IMR-90 (cell line): ENCODE measurements at regions not wholly inside any gene's neighbourhood (a gene's known extent, or its start where the extent isn't known, plus 50 kb on each side); places are given as distances from the start of the nearest gene placed in this dataset.

Experiments used
- ATAC-seq: fragments of 200-7000 bp; cut with Tn5 transposase; 2 replicates; pipeline ENCODE4 v1.9.1; 2020; ENCODE audit warnings: low read depth, mild to moderate bottlenecking, moderate library complexity
- BruUV-seq: library from RNA; stranded (reverse); fragments of 400-500 nt; replicated peaks from 2 replicates; lab custom pipeline; 2021; lab: Mats Ljungman, UMichigan
- CTCF ChIA-PET: fragments of 300-600 bp; formaldehyde crosslinking; extraction: SDS; loops from one replicate; lab custom pipeline; 2021; ENCODE audit warnings: antibody characterized with exemption; lab: Yijun Ruan, JAX
- POLR2A ChIA-PET: fragments of 300-600 bp; sonication (Branson Sonifier 250); formaldehyde crosslinking; loops from one replicate; lab custom pipeline; 2022; ENCODE audit warnings: antibody characterized with exemption; ENCODE audit not compliant: unreplicated experiment; lab: Charles Lee
- DNase-seq: peaks from one replicate; pipeline ENCODE4 v3.0.0; 2013
- H2AFZ ChIP-seq: replicated peaks from 2 replicates; pipeline ENCODE3; 2013; ENCODE audit warnings: low read length, mild to moderate bottlenecking; ENCODE audit not compliant: poor library complexity
- H2AK5ac ChIP-seq: 2 replicates; pipeline ENCODE4 v1.6.1; 2013; ENCODE audit warnings: low read depth, low read length, inconsistent platforms
- H2AK9ac ChIP-seq: replicated peaks from 2 replicates; pipeline ENCODE3; 2013; ENCODE audit warnings: mild to moderate bottlenecking, low read depth, low read length, moderate library complexity; ENCODE audit not compliant: poor library complexity
- H2BK120ac ChIP-seq: 2 replicates; pipeline ENCODE4 v1.6.1; 2013; ENCODE audit warnings: low read depth, low read length, inconsistent platforms
- H2BK15ac ChIP-seq: 3 replicates; pipeline ENCODE4 v1.6.1; 2013; ENCODE audit warnings: low read depth, low read length, inconsistent platforms
- H2BK20ac ChIP-seq: 2 replicates; pipeline ENCODE4 v1.6.1; 2013; ENCODE audit warnings: low read depth, mild to moderate bottlenecking, inconsistent platforms, low read length, moderate library complexity
- H2BK5ac ChIP-seq: 2 replicates; pipeline ENCODE4 v1.6.1; 2013; ENCODE audit warnings: mild to moderate bottlenecking, low read depth, low read length, inconsistent platforms; ENCODE audit not compliant: poor library complexity, severe bottlenecking
- H3K14ac ChIP-seq: replicated peaks from 2 replicates; pipeline ENCODE4 v1.6.1; 2013; ENCODE audit warnings: low read depth, low read length, inconsistent platforms
- H3K18ac ChIP-seq: 2 replicates; pipeline ENCODE4 v1.6.1; 2013; ENCODE audit warnings: low read depth, low read length, control low read depth
- H3K23ac ChIP-seq: 2 replicates; pipeline ENCODE4 v1.6.1; 2013; ENCODE audit warnings: low read depth, low read length, inconsistent platforms
- H3K27ac ChIP-seq: 2 replicates; pipeline ENCODE4 v1.5.1; 2013; ENCODE audit warnings: mild to moderate bottlenecking, control low read depth, low read length; ENCODE audit not compliant: insufficient read depth
- H3K27me3 ChIP-seq: 2 replicates; pipeline ENCODE4 v1.6.1; 2013; ENCODE audit warnings: low read length; ENCODE audit not compliant: control insufficient read depth, insufficient read depth
- H3K36me3 ChIP-seq: 2 replicates; pipeline ENCODE4 v1.6.1; 2013; ENCODE audit warnings: low read length, mixed read lengths; ENCODE audit not compliant: control insufficient read depth, insufficient read depth
- H3K4ac ChIP-seq: 2 replicates; pipeline ENCODE4 v1.6.1; 2013; ENCODE audit warnings: low read depth, low read length, inconsistent platforms
- H3K4me1 ChIP-seq: 2 replicates; pipeline ENCODE4 v1.6.1; 2013; ENCODE audit warnings: low read length, mixed read lengths; ENCODE audit not compliant: control insufficient read depth, insufficient read depth
- H3K4me2 ChIP-seq: 2 replicates; pipeline ENCODE4 v1.6.1; 2013; ENCODE audit warnings: low read depth, mild to moderate bottlenecking, control low read depth, low read length, moderate library complexity
- H3K4me3 ChIP-seq: 2 replicates; pipeline ENCODE4 v1.5.1; 2013; ENCODE audit warnings: low read depth, mild to moderate bottlenecking, control low read depth, low read length, moderate library complexity; ENCODE audit not compliant: insufficient read depth
- H3K56ac ChIP-seq: 2 replicates; pipeline ENCODE4 v1.6.1; 2013; ENCODE audit warnings: low read length, inconsistent platforms; ENCODE audit not compliant: insufficient read depth; ENCODE audit errors: extremely low read depth
- H3K79me1 ChIP-seq, 2 experiments: 2 replicates each; pipeline ENCODE4 v1.6.1; 2013; ENCODE audit warnings: low read length in 2 of 2, inconsistent platforms in 1 of 2, low read depth in 1 of 2
- H3K9ac ChIP-seq: 2 replicates; pipeline ENCODE4 v1.6.1; 2013; ENCODE audit warnings: low read depth, low read length, control low read depth
- H3K9me1 ChIP-seq: 2 replicates; pipeline ENCODE4 v1.6.1; 2013; ENCODE audit warnings: low read length, inconsistent platforms; ENCODE audit not compliant: insufficient read depth
- H3K9me3 ChIP-seq: 2 replicates; pipeline ENCODE4 v1.6.1; 2013; ENCODE audit warnings: low read length; ENCODE audit not compliant: control insufficient read depth, insufficient read depth
- H4K20me1 ChIP-seq: 2 replicates; pipeline ENCODE4 v1.6.1; 2013; ENCODE audit warnings: low read length, inconsistent platforms; ENCODE audit not compliant: insufficient read depth
- H4K5ac ChIP-seq: 2 replicates; pipeline ENCODE4 v1.6.1; 2013; ENCODE audit warnings: mild to moderate bottlenecking, low read depth, low read length, control low read depth
- H4K8ac ChIP-seq, 2 experiments: 2 replicates each; pipeline ENCODE4 v1.6.1; 2013; ENCODE audit warnings: low read depth in 2 of 2, low read length in 2 of 2, control low read depth in 1 of 2, inconsistent platforms in 1 of 2
- H4K91ac ChIP-seq: 2 replicates; pipeline ENCODE4 v1.6.1; 2013; ENCODE audit warnings: low read depth, low read length, inconsistent platforms; ENCODE audit not compliant: insufficient read depth
- CHD1 ChIP-seq: IDR thresholded peaks from 2 replicates; pipeline ENCODE4 v1.6.1; 2012; ENCODE audit warnings: low read depth, low read length, improper control_type of control experiment
- CTCF ChIP-seq: conservative IDR thresholded peaks from 2 replicates; pipeline ENCODE4 v1.5.1; 2012; ENCODE audit warnings: mild to moderate bottlenecking, low read depth, low read length, improper control_type of control experiment
- ELK1 ChIP-seq: fragments of 150-350 bp; IDR thresholded peaks from 2 replicates; pipeline ENCODE4 v1.6.1; 2016; ENCODE audit warnings: low read depth, mild to moderate bottlenecking, low read length, moderate library complexity, borderline replicate concordance
- FOS ChIP-seq: fragments of 150-350 bp; IDR thresholded peaks from 2 replicates; pipeline ENCODE4 v1.6.1; 2016; ENCODE audit warnings: low read depth, low read length
- MAFK ChIP-seq: IDR thresholded peaks from 2 replicates; pipeline ENCODE4 v1.6.1; 2012; ENCODE audit warnings: low read depth, low read length, improper control_type of control experiment
- POLR2A ChIP-seq: IDR thresholded peaks from 2 replicates; pipeline ENCODE4 v1.6.1; 2012; ENCODE audit warnings: mild to moderate bottlenecking, low read depth, low read length
- USF2 ChIP-seq: fragments of 150-350 bp; IDR thresholded peaks from 2 replicates; pipeline ENCODE4 v1.6.1; 2017; ENCODE audit warnings: mild to moderate bottlenecking, antibody characterized with exemption, low read length, low read depth
- WGBS, 2 experiments: methylation state at CpG; one replicate each; pipeline versions ENCODE4 v1.1.5 to v1.1.7; 2013; ENCODE audit warnings: missing lambda C conversion rate in 2 of 2; ENCODE audit not compliant: insufficient read length in 1 of 2; ENCODE audit errors: extremely low coverage in 2 of 2; 5-methylcytosine and 5-hydroxymethylcytosine counted together
- dilution Hi-C: fragments of 300-500 bp; cut with HindIII; formaldehyde crosslinking; loops from one replicate; pipeline ENCODE4 v1.14.3; 2018; ENCODE audit warnings: low sequenced_read_pairs; ENCODE audit not compliant: unreplicated experiment
- in situ Hi-C: fragments of 300-500 bp; cut with MboI; formaldehyde crosslinking; loops from 3 replicates; pipeline ENCODE4 v1.14.3; 2019; ENCODE audit warnings: low sequenced_read_pairs, inconsistent platforms, mixed read lengths
- intact Hi-C: fragments of 100-400 bp; cut with micrococcal nuclease; formaldehyde crosslinking; loops from 2 replicates; pipeline ENCODE4 v1.10.0; 2022

GRCh38 chr16:79772048-79772447 is 171.5 kb upstream of the MAF start:
- Histone ChIP-seq H3K23ac (no peak overlapping the region), H3K27ac (no peak overlapping the region), H3K36me3 (no peaks in the 10 kb centered on the region), H4K91ac (no peak overlapping the region), H3K27me3 (no peaks in the 10 kb centered on the region), H3K9me3 (peaks cover under 1% of the 10 kb centered on the region; the same call in 1 of the 2 replicates), H2AK5ac (no peak overlapping the region), H3K14ac (no peak overlapping the region), H3K4me3 (no peak overlapping the region), H2BK5ac (no peak overlapping the region), H4K5ac (no peak overlapping the region), H3K18ac (no peak overlapping the region), H3K56ac (no peak overlapping the region), H3K9ac (no peak overlapping the region), H4K8ac (no peak overlapping the region), H3K4me1 (no peaks in the 10 kb centered on the region), H3K4me2 (no peak overlapping the region), H2AFZ (no peak overlapping the region), H3K79me1 (no peaks in the 10 kb centered on the region), H2BK15ac (no peak overlapping the region), H2AK9ac (no peak overlapping the region), H3K4ac (no peak overlapping the region), H4K20me1 (no peaks in the 10 kb centered on the region), H2BK120ac (no peak overlapping the region), H3K9me1 (no peaks in the 10 kb centered on the region), H2BK20ac (no peak overlapping the region)
- WGBS, 2 experiments, result no CpG with 5 or more reads among the region's 4 CpGs
- DNase-seq, result no peak
- dilution Hi-C loops, result no loop called here
- in situ Hi-C loops, result no loop called here
- no TSS peak for BruUV-seq
- CTCF ChIA-PET, result no interaction called here
- ATAC-seq, result no peak
- no peak for TF ChIP-seq CTCF
- no peak for TF ChIP-seq USF2
- no peak for TF ChIP-seq POLR2A
- TF ChIP-seq ELK1, result no peak
- TF ChIP-seq CHD1, result no peak
- no peak for TF ChIP-seq FOS
- TF ChIP-seq MAFK, result no peak
- intact Hi-C loops, result no loop called here
- POLR2A ChIA-PET, result no interaction called here
